Activated CD8-positive, alpha-beta memory T cell treated with anti-CD3 and anti-CD28 coated beads, Interleukin-2, amount 50 U/mL, for 48 hours (primary cell): ENCODE measurements at regions not wholly inside any gene's neighbourhood (a gene's known extent, or its start where the extent isn't known, plus 50 kb on each side); places are given as distances from the start of the nearest gene placed in this dataset.
"Not testable (repeated sequence)": the region's sequence is repeated elsewhere in the genome, so short reads cannot be mapped to it uniquely, and the experiment has no call there.

Experiments
- DNase-seq: peaks from one replicate; pipeline ENCODE4 v3.0.0-alpha.2; 2020

DNA sequence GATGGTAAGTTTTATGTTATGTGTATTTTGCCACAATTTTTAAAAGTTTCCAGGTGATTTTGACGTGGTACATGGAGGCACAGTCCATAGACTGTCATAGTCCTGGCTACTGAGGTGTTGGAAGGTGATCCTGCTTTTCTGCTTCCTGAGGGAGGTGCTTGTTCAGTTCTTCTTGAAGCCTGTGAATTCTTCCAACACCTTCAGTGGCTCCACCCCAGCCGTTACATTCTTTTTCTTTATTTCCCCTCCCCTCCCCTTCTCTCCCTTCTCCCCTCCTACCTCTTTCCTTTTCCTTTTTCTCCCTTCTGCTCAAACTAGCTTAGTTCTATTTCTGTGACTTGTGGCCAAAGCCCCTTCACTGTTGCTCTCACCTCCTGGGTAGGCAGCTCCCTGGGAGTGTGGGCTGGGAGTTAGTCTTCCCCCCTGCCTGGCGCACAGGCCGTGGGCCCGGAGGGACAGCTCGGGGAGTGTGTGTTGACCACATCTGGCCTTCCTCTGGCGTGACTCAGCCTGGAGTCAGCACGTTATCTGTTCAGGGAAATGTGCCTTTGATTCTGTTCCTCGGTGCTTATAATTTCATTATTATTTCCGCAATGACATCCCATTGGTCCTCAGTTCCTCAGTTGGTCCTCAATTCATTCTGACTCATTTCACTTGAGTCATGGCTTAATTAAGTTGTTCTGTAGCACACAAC lies 566.2 kb downstream of the TBC1D22A start:
- no peak for DNase-seq

DNA sequence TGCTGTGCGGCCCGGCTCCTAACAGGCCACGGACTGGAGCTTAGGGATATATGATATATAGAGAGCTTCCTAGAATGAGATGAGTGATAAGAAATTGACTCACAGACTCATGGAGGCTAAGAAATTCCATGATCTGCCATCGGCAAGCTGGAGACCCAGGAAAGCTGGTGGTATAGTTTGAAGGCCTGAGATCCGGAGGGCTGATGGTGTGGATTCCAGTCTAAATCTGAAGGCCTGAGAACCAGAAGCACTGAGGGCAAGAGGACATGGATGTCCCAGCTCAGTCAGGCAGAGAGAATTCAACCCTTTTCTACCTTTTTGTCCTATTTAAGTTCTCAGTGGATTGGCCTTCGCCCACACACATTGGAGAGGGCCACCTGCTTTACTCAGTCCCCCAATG lies 564.8 kb downstream of the TBC1D22A start:
- DNase-seq: no peak

DNA sequence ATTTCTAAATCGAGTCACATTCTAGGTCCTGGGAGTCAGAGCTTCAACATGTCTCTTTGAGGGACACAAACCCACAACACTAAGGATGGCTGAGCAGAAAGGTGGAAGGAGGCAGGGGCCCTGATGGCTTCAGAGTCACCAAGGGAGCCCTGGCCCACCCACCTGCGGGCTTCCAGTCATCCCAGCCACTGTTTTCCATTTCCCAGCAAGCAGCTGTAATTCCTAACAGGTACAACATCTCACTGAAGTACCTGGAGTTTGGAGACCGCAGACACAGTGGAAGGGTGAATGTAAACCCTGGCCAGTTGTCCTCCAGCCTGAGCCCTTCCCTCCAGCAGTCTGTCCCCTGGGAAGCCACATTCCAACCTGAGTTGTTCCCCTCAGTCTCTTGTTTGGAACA lies 562.8 kb downstream of the TBC1D22A start:
- no peak for DNase-seq

DNA sequence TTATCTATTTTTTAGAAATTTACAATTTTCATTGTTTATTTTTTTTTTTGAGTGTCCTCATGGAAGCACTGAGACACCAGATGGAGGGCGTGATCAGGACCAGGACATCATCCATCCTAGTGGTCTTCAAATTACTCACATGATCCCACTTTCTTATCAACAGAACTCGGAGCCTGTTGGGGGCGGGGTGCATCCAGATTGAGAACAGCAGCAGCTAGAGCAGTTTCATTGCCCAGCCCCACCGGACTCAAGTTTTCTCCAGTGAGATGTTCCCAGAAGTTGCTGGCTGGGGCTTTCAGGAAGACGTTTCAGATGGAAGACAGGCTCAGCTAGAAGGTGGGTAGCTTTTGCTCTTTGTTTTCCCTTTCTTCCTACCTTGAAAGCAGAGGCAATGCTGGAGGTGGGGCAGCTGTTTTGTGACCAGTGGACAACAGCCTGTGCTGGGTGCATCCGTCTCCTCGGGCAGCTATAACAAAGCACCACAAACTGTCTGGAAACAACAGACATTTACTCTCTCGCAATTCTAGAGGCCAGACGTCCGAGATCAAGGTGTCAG lies 562.1 kb downstream of the TBC1D22A start:
- DNase-seq: no peak

DNA sequence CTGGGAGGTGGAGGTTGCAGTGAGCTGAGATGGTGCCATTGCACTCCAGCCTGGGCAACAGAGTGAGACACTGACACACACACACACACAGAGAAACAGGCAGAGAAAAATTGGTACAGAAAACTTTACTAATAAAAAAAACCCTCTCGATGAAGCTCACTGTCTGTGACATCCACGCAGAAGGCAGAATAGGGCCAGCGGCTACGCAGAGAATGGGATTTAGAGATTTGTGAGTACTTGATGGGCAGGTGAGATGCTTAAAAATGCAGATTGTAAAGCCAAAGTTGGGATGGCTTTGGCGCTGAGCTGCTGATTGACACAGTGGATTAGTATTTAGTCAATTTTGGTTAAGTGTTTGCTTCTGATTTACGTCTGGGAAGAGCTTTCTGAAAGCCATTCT lies 561.1 kb downstream of the TBC1D22A start:
- no peak for DNase-seq

DNA sequence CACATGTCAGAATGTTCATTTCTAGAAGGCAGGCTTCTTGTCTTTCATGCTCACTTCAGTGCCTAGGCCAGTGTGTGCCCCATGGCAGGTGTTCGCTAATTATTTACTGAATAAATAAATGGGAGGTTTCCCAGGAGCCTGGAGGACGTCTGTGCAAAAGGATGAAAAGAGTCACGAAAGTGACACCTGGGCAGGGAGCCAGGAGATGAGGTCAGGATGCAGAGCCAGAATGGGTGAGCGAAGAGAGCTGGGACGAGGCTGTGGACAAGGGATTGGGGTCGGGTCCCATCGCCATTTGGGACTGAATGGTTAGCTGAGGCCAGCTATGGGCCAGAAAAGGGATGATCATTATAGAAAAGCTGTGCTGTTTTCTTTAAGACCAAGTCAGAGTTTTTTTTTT lies 560.4 kb downstream of the TBC1D22A start:
- DNase-seq: no peak

DNA sequence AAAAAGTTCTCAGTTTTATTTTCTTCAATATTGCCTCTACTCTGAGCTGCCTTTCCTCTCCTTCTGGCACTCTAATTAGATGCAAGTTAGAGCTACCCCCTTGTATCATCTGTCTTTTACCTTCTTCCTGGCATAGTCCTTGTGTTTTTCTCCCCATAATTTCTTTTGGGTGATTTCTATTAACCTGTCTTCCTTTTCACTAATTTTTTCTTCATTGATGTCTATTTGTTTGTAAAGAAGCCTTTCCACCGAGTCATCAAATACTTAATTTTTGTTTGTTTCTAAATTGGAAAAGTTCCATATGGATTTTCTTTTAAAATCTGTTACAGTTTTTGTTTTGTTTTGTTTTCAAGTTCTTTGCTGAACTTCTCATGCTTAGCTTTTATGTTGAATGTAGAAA lies 558.1 kb downstream of the TBC1D22A start:
- DNase-seq: no peak

DNA sequence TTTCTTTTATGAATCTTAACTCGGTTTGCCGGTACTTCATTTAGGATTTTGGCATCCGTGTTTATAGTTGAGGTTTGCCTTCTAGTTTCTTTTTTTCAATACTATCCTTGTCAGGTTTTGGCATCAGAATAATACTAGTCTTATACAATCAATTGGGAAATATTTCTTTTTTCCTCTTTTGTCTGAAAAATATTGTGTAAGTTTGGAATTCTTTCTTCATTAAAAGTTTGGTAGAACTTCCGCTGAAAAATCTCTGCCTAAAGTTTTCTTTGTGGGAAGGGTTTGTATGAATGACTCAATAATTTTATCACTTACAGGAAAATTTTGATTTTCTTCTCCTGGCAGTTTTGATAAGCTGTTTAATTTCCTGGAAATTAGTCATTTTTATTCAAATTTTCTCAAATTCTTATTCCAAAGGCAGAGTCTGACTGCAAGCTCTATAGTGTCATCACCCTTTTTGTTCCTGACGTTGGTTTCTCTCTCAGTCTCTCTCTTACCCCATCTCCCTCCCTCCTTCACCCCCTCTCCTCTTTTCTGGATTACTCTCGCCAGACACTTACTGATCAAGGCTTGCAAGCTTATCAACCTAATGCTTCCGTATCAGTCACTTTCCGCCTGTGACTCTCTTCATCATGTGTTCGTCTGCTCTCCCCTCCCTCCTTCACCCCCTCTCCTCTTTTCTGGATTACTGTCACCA lies 555.7 kb downstream of the TBC1D22A start:
- no peak for DNase-seq

DNA sequence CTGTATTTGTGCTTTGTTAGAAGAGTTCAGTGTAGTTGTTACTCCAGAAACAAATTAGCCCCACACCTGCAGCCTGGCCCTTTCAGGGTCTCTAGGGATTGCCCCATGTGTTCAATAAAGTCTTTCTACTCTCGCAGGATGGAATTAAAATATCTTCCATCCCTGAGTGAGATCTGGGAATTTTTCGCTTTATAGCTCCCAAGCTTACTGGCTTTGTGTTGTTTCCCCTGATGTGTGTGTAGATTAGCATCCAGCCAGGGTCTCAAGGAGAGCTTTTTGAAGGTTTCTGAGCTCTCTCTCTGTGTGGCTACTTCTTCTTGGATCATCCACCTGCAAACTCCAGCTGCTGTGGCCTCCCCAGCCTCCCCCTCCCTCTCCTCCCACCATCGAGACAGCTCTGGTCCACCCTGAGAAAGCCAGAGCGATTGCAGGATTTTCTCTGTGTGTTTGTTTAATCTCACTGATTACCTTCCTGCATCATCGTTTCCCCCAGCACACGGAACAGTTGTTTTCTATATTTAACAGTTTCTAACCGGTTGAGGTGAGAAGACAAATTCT lies 553.5 kb downstream of the TBC1D22A start:
- DNase-seq: no peak

DNA sequence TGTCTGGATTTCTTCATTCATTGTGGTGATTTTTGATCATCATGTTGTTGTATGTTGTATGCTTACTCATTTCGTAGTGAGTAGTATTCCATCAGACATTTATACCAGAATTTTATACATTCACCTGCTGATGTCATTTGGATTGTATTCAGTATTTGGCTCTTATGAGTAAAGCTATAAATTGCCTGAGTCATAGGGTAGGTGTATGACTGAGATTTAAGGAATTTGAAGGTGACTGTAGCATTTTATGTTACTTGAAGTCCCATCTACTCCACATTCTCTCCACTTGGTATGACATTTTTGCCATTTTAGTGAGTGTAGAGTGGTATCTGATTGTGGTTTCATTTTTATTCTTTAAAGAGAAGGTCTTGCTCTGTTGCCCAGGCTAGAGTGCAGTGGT lies 548.2 kb downstream of the TBC1D22A start:
- no peak for DNase-seq

DNA sequence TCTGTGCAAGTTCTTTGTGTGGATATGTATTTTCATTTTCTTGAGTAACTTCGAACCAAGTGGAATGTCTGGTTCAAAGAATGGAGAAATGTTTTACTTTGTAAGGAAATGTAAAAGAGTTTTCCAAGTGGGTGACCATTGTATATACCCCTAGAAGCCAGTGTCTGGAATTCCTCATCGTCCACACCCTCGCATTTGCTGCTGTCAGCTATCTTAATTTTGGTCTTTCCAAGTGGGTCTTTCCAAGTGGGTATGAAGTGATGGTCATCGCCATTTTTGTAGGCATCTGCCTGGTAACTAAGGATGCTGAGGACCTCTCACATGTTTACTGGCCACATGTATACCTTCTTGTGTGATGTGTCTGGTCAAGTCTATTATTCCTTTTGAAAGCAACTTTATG lies 547.5 kb downstream of the TBC1D22A start:
- DNase-seq: no peak

DNA sequence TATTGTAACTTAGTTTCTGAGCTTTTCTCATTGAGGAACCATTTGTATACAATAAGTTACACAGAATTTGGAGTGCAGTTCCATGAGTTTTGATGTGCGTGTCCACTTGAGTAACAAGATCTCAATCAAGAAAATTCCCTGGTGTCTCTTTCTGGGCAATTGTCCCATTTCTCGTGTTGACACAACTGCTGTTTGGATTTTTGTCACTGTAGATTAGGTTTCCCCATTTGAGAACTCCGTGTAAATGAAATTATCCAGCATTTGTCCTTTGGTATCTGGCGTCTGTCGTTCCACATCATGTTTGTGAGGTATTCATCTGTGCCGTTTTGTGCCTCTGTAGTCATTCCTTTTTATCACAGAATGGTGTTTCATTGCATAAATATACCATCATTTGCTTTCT lies 547.0 kb downstream of the TBC1D22A start:
- DNase-seq: no peak

DNA sequence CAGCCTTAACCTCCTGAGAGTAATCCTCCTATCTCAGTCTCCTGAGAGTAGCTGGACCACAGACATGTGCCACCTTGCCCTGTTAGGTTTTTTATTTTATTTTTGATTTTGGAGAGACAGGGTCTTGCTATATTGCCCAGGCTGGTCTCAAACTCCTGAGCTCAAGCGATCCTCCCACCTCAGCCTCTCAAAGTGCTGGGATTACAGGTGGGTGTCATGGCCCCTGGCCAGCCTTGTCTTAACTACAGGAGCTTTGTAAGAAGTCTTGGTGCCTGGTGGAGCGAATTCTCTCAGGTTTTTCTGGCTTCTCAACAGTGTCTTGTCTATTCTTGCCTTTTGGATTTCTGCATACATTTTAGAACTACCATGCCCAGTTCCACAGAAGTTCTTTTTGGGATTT lies 546.4 kb downstream of the TBC1D22A start:
- DNase-seq: no peak

DNA sequence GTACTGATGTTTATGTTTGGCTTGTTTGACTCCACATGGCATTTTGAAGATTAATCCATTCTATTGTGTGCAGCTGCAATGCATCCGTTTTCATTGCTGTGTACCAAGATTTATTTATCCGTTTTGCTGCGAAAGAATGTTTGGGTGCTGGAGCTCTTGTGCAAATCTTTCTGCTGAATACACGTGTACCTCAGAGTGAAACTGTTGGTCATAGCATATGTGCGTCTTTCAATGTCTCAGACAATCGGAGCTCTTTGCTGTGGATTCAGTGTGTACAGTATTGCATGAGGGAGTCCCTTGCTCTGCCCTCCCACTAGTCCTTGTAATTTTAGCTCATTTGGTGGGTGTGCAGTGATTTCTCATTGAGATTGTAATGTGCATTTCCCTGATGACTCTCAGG lies 545.4 kb downstream of the TBC1D22A start:
- no peak for DNase-seq

DNA sequence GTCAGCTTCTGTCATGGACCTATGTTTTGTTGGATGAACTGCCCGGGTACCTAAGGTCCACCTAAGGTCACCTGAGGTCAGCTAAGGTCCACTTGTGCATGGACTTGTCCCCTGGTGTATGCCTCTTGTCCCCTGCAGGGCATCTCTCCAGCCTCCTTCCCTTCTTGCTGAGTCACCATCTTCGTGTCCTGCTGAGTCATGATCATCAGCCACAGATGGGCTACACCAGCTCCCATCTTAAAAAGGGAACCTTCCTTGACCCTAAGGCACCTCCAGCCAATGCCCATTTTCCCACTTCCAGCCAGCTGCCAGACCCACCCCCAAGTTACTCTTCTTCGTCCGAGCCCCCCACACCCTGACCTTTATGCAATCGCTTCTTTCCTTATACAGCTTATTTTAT lies 544.9 kb downstream of the TBC1D22A start:
- no peak for DNase-seq

DNA sequence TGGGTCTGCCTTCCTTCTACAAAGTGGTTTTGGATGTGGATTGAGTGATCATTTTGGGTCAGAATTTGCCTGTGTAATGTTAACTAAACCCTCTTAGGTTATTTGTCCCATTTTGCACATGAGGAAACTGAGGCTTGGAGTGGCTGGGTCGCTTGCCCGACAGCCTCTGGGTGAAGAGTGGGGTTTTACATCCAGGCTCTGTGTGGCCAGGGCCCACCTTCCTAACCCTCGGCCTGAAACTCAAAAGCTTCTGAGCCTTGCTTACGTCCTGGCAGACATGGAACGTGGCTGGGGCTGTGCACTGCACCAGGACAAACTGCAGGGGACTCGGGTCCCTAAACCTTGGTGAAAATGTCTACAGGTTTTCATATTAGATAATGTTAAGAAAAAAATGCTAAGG lies 542.4 kb downstream of the TBC1D22A start:
- no peak for DNase-seq

DNA sequence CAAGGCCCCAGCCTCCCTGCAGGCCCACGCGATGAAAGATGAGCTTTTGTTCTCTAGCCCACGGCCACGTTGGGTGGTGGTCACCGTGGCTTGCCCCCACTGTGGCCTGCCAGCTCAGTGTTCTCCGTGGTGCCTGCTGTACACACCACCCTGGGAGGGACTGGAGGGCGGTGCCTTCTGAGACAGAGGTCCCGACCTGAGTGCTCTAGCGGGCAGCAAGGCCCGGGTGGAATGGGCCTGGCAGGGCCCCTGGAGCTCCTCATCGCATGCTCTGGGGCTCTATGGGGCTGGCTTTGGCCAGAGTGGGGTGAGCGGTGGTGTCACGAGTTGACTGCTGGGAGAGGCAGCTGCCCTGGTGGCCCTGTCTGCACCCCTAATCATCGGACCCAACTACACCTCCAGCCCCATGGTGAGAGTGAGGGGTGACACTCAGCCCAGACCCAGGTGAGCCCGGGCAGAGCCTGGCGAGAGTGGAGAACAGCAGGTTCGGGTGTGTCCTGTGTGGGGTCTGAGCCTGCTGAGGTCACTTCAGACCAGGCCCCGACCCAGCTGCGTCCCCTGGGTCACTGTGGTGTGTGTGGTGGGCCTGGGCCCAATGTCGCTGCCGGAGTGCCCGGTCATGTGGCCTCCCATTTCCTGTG lies 541.9 kb downstream of the TBC1D22A start:
- no peak for DNase-seq

DNA sequence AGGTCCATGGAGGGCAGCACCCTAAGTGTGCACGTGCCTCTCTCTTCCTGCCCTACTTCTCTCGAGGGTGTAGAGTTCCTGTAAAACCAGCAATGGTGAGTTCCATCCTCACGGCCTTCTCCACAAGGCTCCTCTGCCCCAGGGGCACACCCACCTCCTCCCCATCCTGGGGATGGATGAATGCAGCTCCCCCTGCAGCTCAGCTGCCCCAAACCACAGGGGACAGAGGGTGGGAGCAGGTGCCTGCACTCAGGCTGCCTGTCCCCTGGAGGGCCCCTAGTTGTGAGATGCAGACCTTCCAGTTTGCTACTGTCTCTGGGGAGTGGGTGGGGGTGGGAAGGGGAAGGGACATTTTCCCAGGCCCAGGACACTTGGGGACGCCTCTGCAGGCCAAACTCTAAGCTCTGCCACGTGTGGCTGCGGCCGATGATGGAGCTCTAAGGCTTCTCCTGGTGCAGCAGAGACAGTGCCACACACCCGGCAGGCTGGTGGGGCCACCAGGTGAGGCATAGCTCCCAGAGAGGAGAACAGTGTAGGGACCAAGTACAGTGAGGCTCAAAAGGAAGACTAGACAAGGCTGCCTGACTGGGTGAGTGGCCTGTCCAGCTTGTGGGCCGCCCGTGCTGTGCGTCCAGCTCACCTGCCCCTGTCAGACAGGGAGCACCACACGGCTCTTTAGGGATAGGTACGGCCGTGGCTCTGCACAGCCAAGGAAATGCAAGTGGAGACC lies 540.9 kb downstream of the TBC1D22A start:
- DNase-seq: no peak

DNA sequence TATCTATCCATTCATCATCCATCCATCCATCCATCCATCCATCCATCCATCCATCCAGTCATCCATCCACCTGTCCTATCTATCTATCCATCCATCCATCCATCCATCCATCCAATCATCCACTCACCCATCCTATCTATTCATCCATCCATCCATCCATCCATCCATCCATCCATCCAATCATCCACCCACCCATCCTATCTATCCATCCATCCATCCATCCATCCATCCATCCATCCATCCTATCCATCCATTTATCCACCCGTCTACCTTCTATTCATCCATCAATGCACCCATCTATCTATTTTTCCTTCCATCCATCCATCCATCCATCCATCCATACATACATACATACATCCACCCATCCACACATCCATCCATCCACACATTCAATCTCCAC lies 540.1 kb downstream of the TBC1D22A start:
- DNase-seq: not testable (repeated sequence)

DNA sequence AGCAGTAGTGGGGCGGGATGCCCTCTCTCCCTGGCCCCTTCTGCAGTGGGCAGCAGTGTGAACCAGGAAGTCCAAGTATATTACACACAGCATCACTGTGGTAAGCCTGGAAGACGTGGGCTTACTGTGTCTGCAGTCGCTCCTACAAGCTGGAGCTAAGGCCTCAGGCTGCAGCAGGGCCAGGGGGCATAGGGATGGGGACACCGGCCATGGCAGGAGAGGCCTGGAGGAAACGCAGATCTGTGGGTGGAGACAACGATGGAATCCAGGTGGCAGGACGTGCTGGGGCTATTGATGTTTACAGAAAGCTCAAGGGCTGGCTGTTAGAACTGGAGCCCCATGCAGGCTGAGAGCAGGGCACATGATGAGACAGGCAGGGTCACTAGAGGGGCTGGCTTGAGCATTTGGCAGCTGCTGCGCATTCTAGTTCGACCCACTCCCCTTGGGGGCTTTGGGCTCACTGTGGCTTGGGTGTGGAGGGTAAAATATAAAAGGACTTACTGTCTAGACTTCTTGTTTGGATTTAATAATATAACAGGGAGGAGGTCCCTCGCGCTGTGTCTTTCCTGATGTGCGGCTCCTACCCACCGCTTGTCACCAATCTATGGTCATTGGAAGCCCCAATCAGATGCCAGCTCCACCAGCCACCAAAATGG lies 539.5 kb downstream of the TBC1D22A start:
- no peak for DNase-seq

DNA sequence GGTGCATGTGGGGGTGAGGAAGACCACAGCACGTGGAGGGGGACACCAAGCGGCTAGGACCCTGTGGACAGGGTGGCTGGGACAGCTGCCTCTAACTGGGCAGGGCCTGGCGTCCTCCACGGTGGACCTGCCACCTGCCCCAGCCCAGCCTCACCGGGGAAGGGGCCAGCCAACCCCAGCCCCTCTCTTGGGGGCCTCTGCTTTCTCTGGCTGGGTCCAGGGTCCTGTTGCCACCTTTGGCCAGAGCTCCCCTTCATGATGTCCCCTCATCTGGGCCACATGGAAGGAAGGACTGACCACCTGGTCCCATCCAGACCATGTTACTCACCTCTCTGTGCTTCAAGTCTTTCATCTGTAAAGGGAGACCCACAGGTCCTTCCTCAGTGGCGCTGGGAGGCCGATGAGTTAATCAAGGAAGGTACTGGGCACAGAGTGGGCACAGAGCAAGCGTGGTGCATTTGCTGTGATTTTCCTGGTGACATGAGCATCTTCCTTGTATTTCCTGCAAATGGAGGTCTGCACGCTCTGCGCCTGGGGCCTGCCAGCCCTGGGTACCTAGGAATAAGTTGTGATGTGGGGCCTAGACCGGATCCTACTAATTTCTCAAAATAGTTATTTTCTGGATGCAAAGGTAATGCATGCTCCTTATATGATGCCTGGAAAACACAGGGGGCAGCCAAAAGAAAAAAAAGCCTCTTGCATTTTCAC lies 538.4 kb downstream of the TBC1D22A start:
- DNase-seq: no peak
